ENCODE measurements at regions not wholly inside any gene's neighbourhood (a gene's known extent, or its start where the extent isn't known, plus 50 kb on each side); places are given as distances from the start of the nearest gene placed in this dataset.

GRCh38 chr5:152151940-152152339 lies 227.3 kb upstream of the GLRA1 start:
- TF ChIP-seq CTCF (IDR thresholded peaks at IDR 0.05) (no peak), POLR2AphosphoS5 (IDR thresholded peaks at IDR 0.05; ENCODE audit: insufficient read depth in 1 of 2, low read depth in 1 of 2) (no peak), POLR2A (IDR thresholded peaks at IDR 0.05) (no peak)

Measured in vagina (tissue), 2 donors.